Naive thymus-derived CD8-positive, alpha-beta T cell (primary cell): ENCODE measurements at regions not wholly inside any gene's neighbourhood (a gene's known extent, or its start where the extent isn't known, plus 50 kb on each side); places are given as distances from the start of the nearest gene placed in this dataset.
A peak's percentile ranks its signal among the peaks of the same experiment; 100 is the strongest.

ENCODE experiments used
- ATAC-seq, 2 donors: fragments of 150-1000 bp; cut with Tn5 transposase in 1 of 2; sonication (Bioruptor Pico), chemical (Tn5 transposase) in 1 of 2; 1 replicate in 1 of 2; 2 replicates in 1 of 2; pipeline ENCODE4 v1.10.0; 2021; ENCODE audit warnings: mild to moderate bottlenecking in 2 of 2, moderate library complexity in 2 of 2
- POLR2A ChIA-PET: fragments of 350-600 bp; sonication (Branson Sonifier 250); formaldehyde crosslinking; loops from one replicate; lab custom pipeline; 2021; ENCODE audit warnings: antibody characterized with exemption; lab: Charles Lee
- DNase-seq, 10 donors: peaks; one replicate each; pipeline versions ENCODE4 v3.0.0 to v3.0.0-alpha.2; 2020 to 2022
- H3K27ac Mint-ChIP-seq, 10 donors: one replicate each; pipeline ENCODE4 v1.8.0; 2020 to 2022; ENCODE audit warnings: mild to moderate bottlenecking in 10 of 10, mixed read lengths in 10 of 10, moderate library complexity in 4 of 10, inconsistent platforms in 1 of 10
- H3K27me3 Mint-ChIP-seq, 5 donors: one replicate each; pipeline ENCODE4 v1.8.0; 2021 to 2022; ENCODE audit warnings: mixed read lengths in 5 of 5
- H3K36me3 Mint-ChIP-seq, 3 donors: one replicate each; pipeline ENCODE4 v1.8.0; 2020 to 2022; ENCODE audit warnings: mixed read lengths in 3 of 3, mild to moderate bottlenecking in 2 of 3, inconsistent platforms in 1 of 3
- H3K4me1 Mint-ChIP-seq, 4 donors: one replicate each; pipeline ENCODE4 v1.8.0; 2021 to 2022; ENCODE audit warnings: mixed read lengths in 4 of 4
- H3K4me3 Mint-ChIP-seq, 10 donors: one replicate each; pipeline ENCODE4 v1.8.0; 2020 to 2022; ENCODE audit warnings: mild to moderate bottlenecking in 10 of 10, mixed read lengths in 10 of 10, moderate library complexity in 6 of 10, inconsistent platforms in 1 of 10
- H3K9me3 Mint-ChIP-seq, 9 donors: one replicate each; pipeline ENCODE4 v1.8.0; 2020 to 2022; ENCODE audit warnings: mixed read lengths in 9 of 9, mild to moderate bottlenecking in 3 of 9, inconsistent platforms in 1 of 9, moderate library complexity in 1 of 9

GRCh38 chr9:96183751-96184150, 118.2 kb downstream of the HSD17B3 start:
- POLR2A ChIA-PET: no interaction called here
- no peak for DNase-seq
- peaks cover 0 to 2% (median 0%) of the 10 kb centered on the region in 4 donors for H3K4me1 Mint-ChIP-seq

GRCh38 chr9:96178153-96178552, 123.8 kb downstream of the HSD17B3 start:
- POLR2A ChIA-PET: no interaction called here
- DNase-seq (no peak), ATAC-seq (no peak)
- peaks cover 9 to 29% (median 14%) of the 10 kb centered on the region in 5 donors for H3K27me3 Mint-ChIP-seq
- peaks cover 0 to 1% (median 0%) of the 10 kb centered on the region in 4 donors for H3K4me1 Mint-ChIP-seq
- H3K27ac Mint-ChIP-seq: no peak overlapping the region
- H3K4me3 Mint-ChIP-seq: no peak overlapping the region
- no peaks in the 10 kb centered on the region for H3K36me3 Mint-ChIP-seq
- H3K9me3 Mint-ChIP-seq: no peaks in the 10 kb centered on the region

More at GRCh38 chr9:96183751-96184150, 118.2 kb downstream of the HSD17B3 start:
- Mint-ChIP-seq H3K27ac (no peak overlapping the region), H3K4me3 (no peak overlapping the region), H3K9me3 (peaks cover 0 to 10% (median 4%) of the 10 kb centered on the region in 9 donors), H3K27me3 (peaks cover 17 to 34% (median 20%) of the 10 kb centered on the region in 5 donors), H3K36me3 (peaks cover 0 to 15% (median 6%) of the 10 kb centered on the region in 3 donors)
- no peak for ATAC-seq

GRCh38 chr9:96177719-96178028, 124.3 kb downstream of the HSD17B3 start:
- Mint-ChIP-seq H3K36me3 (no peaks in the 10 kb centered on the region), H3K27ac (no peak overlapping the region), H3K4me3 (no peak overlapping the region), H3K4me1 (peaks cover 0 to 1% (median 0%) of the 10 kb centered on the region in 4 donors), H3K27me3 (peaks cover 9 to 24% (median 14%) of the 10 kb centered on the region in 5 donors), H3K9me3 (no peaks in the 10 kb centered on the region)
- ATAC-seq (no peak), DNase-seq (no peak)
- POLR2A ChIA-PET: no interaction called here

- H3K36me3 Mint-ChIP-seq: no peaks in the 10 kb centered on the region
- H3K27ac Mint-ChIP-seq: no peak overlapping the region
- H3K9me3 Mint-ChIP-seq: no peaks in the 10 kb centered on the region
- H3K4me3 Mint-ChIP-seq: no peak overlapping the region
- peaks cover 0 to 1% (median 0%) of the 10 kb centered on the region in 4 donors for H3K4me1 Mint-ChIP-seq
- ATAC-seq (no peak), DNase-seq (no peak)
- H3K27me3 Mint-ChIP-seq: peaks cover 6 to 22% (median 14%) of the 10 kb centered on the region in 5 donors
- POLR2A ChIA-PET: no interaction called here
Observed at GRCh38 chr9:96177005-96177718, 124.8 kb downstream of the HSD17B3 start.

GRCh38 chr9:96175796-96176195, 126.2 kb downstream of the HSD17B3 start:
- DNase-seq: no peak
- Mint-ChIP-seq H3K27ac (no peak overlapping the region), H3K9me3 (no peaks in the 10 kb centered on the region), H3K4me3 (no peak overlapping the region), H3K27me3 (peaks cover 6 to 22% (median 15%) of the 10 kb centered on the region in 5 donors), H3K36me3 (no peaks in the 10 kb centered on the region), H3K4me1 (peaks cover 0 to 1% (median 0%) of the 10 kb centered on the region in 4 donors)
- POLR2A ChIA-PET: no interaction called here
- ATAC-seq: no peak

- POLR2A ChIA-PET: no interaction called here
- Mint-ChIP-seq H3K36me3 (no peaks in the 10 kb centered on the region), H3K9me3 (no peaks in the 10 kb centered on the region), H3K27me3 (peaks cover 4 to 22% (median 15%) of the 10 kb centered on the region in 5 donors), H3K27ac (no peak overlapping the region), H3K4me1 (peaks cover 0 to 1% (median 0%) of the 10 kb centered on the region in 4 donors), H3K4me3 (no peak overlapping the region)
- DNase-seq: no peak
- no peak for ATAC-seq
Observed at GRCh38 chr9:96175001-96175400, 127.0 kb downstream of the HSD17B3 start.

GRCh38 chr9:96174371-96174770, 127.6 kb downstream of the HSD17B3 start:
- no peak overlapping the region for H3K27ac Mint-ChIP-seq
- ATAC-seq (no peak), DNase-seq (no peak)
- no peaks in the 10 kb centered on the region for H3K9me3 Mint-ChIP-seq
- H3K4me3 Mint-ChIP-seq: no peak overlapping the region
- no peaks in the 10 kb centered on the region for H3K36me3 Mint-ChIP-seq
- POLR2A ChIA-PET: no interaction called here
- peaks cover 0 to 1% (median 0%) of the 10 kb centered on the region in 4 donors for H3K4me1 Mint-ChIP-seq
- H3K27me3 Mint-ChIP-seq: peaks cover 4 to 22% (median 15%) of the 10 kb centered on the region in 5 donors

- DNase-seq: no peak
- Mint-ChIP-seq H3K4me1 (peaks cover 0 to 1% (median 0%) of the 10 kb centered on the region in 4 donors), H3K9me3 (no peaks in the 10 kb centered on the region), H3K36me3 (no peaks in the 10 kb centered on the region), H3K27me3 (peaks cover 1 to 17% (median 15%) of the 10 kb centered on the region in 5 donors), H3K27ac (no peak overlapping the region), H3K4me3 (no peak overlapping the region)
- POLR2A ChIA-PET: no interaction called here
- no peak for ATAC-seq
Observed at GRCh38 chr9:96173640-96174039, 128.3 kb downstream of the HSD17B3 start.

GRCh38 chr9:96172797-96173196, 129.2 kb downstream of the HSD17B3 start:
- ATAC-seq (no peak), DNase-seq (no peak)
- Mint-ChIP-seq H3K4me3 (no peak overlapping the region), H3K27ac (no peak overlapping the region), H3K27me3 (peaks cover 0 to 15% (median 8%) of the 10 kb centered on the region in 5 donors), H3K36me3 (no peaks in the 10 kb centered on the region), H3K4me1 (peaks cover 0 to 1% (median 0%) of the 10 kb centered on the region in 4 donors), H3K9me3 (no peaks in the 10 kb centered on the region)
- POLR2A ChIA-PET: no interaction called here

- Mint-ChIP-seq H3K4me3 (no peak overlapping the region), H3K9me3 (no peaks in the 10 kb centered on the region), H3K4me1 (peaks cover 0 to 1% (median 0%) of the 10 kb centered on the region in 4 donors), H3K27me3 (peaks cover 0 to 13% (median 8%) of the 10 kb centered on the region in 5 donors), H3K27ac (peak overlapping the region in 1 of 10 donors; percentile 3), H3K36me3 (peaks cover 0 to 3% (median 0%) of the 10 kb centered on the region in 3 donors)
- no peak for DNase-seq
- ATAC-seq: no peak
- POLR2A ChIA-PET: no interaction called here
Observed at GRCh38 chr9:96171728-96172127, 130.2 kb downstream of the HSD17B3 start.

- H3K4me3 Mint-ChIP-seq: no peak overlapping the region
- H3K27ac Mint-ChIP-seq: no peak overlapping the region
- ATAC-seq: no peak
- DNase-seq: no peak
- H3K9me3 Mint-ChIP-seq: no peaks in the 10 kb centered on the region
- peaks cover 0 to 1% (median 0%) of the 10 kb centered on the region in 4 donors for H3K4me1 Mint-ChIP-seq
- H3K36me3 Mint-ChIP-seq: peaks cover 0 to 3% (median 0%) of the 10 kb centered on the region in 3 donors
- peaks cover 0 to 12% (median 8%) of the 10 kb centered on the region in 5 donors for H3K27me3 Mint-ChIP-seq
- POLR2A ChIA-PET: no interaction called here
Observed at GRCh38 chr9:96169901-96170300, 132.1 kb downstream of the HSD17B3 start.

GRCh38 chr9:96169484-96169883, 132.5 kb downstream of the HSD17B3 start:
- POLR2A ChIA-PET: no interaction called here
- H3K4me1 Mint-ChIP-seq: peaks cover 0 to 1% (median 0%) of the 10 kb centered on the region in 4 donors

GRCh38 chr9:96168882-96169281, 133.1 kb downstream of the HSD17B3 start:
- H3K36me3 Mint-ChIP-seq: peaks cover 0 to 3% (median 0%) of the 10 kb centered on the region in 3 donors
- H3K27ac Mint-ChIP-seq: no peak overlapping the region
- H3K4me3 Mint-ChIP-seq: no peak overlapping the region
- no peak for ATAC-seq
- DNase-seq: no peak
- POLR2A ChIA-PET: no interaction called here
- no peaks in the 10 kb centered on the region for H3K9me3 Mint-ChIP-seq
- H3K4me1 Mint-ChIP-seq: peaks cover 0 to 1% (median 0%) of the 10 kb centered on the region in 4 donors
- H3K27me3 Mint-ChIP-seq: peaks cover 0 to 9% (median 4%) of the 10 kb centered on the region in 5 donors

More at GRCh38 chr9:96169484-96169883, 132.5 kb downstream of the HSD17B3 start:
- ATAC-seq (no peak), DNase-seq (no peak)
- H3K36me3 Mint-ChIP-seq: peaks cover 0 to 3% (median 0%) of the 10 kb centered on the region in 3 donors
- peaks cover 0 to 12% (median 8%) of the 10 kb centered on the region in 5 donors for H3K27me3 Mint-ChIP-seq
- no peaks in the 10 kb centered on the region for H3K9me3 Mint-ChIP-seq
- H3K27ac Mint-ChIP-seq: no peak overlapping the region
- H3K4me3 Mint-ChIP-seq: no peak overlapping the region
